ENCODE measurements at regions not wholly inside any gene's neighbourhood (a gene's known extent, or its start where the extent isn't known, plus 50 kb on each side); places are given as distances from the start of the nearest gene placed in this dataset.

DNA sequence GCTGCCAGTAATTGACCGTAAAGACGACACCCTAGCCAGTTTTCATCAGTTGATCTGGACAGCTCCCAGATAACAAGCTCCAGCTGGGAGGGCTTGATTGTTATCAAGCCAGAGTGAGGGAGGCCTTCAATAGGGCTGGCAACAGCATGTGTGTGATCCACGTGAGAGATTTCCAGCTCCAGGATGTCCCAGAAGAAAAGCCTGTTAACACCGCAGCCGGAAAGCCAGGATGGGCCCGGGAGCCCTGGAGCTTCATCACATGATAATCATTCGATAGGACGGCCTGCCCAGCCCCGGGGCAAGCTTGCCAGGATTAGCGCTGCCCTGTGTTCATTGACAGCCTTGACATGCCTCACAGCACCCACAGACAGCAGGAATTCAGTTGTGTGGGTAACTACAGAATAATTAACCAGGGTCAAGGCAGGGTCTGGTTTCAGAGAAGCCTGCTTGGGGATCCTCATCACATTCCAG lies 182.5 kb downstream of the C1D start:
- Histone ChIP-seq H3K27ac (ENCODE audit: low read depth, low read length) (no peak overlapping the region), H3K9me3 (ENCODE audit: control insufficient read depth in 1 of 2, insufficient read depth in 1 of 2, low read depth in 1 of 2, low read length in 2 of 2) (no peaks in the 10 kb centered on the region), H3K9me2 (ENCODE audit: insufficient read depth) (no peaks in the 10 kb centered on the region), H3K9ac (ENCODE audit: low read length) (no peak overlapping the region), H3K79me2 (ENCODE audit: insufficient read depth, low read length) (no peaks in the 10 kb centered on the region), H3K4me1 (ENCODE audit: control insufficient read depth in 1 of 2, insufficient read depth in 2 of 2, low read length in 2 of 2) (no peaks in the 10 kb centered on the region), H3K36me3 (ENCODE audit: control insufficient read depth in 1 of 2, insufficient read depth in 2 of 2, low read length in 2 of 2) (no peaks in the 10 kb centered on the region), H4K20me1 (ENCODE audit: insufficient read depth) (no peaks in the 10 kb centered on the region), H3K4me3 (replicated peaks in 1 of 2; ENCODE audit: low read depth in 1 of 2, low read length in 2 of 2) (no peak overlapping the region), H2AFZ (ENCODE audit: low read depth, low read length, poor library complexity, severe bottlenecking) (no peak overlapping the region), H3K27me3 (ENCODE audit: insufficient read depth, low read length) (peaks cover 12% of the 10 kb centered on the region; the same call in 1 of the 2 replicates), H3K4me2 (ENCODE audit: low read length) (no peak overlapping the region)
- BruUV-seq (replicated peaks), result no TSS peak
- intact Hi-C loops (cut with micrococcal nuclease), result no loop called here
- TF ChIP-seq POLR2AphosphoS5 (IDR thresholded peaks at IDR 0.05; ENCODE audit: low read depth, low read length) (no peak), EZH2 (IDR thresholded peaks at IDR 0.05) (no peak), REST (IDR thresholded peaks at IDR 0.05; ENCODE audit: low read depth) (no peak), CTCF (IDR thresholded peaks at IDR 0.05 in 2 of 3, conservative IDR thresholded peaks at IDR 0.05 in 1 of 3; ENCODE audit: borderline replicate concordance in 1 of 3, insufficient read depth in 1 of 3, low read depth in 2 of 3, low read length in 2 of 3) (no peak), ZBTB33 (IDR thresholded peaks at IDR 0.05; ENCODE audit: extremely low read depth, insufficient replicate concordance, low read length) (no peak), POLR2A (IDR thresholded peaks at IDR 0.05; ENCODE audit: borderline replicate concordance, extremely low read depth, insufficient read depth, insufficient read length) (no peak), RAD21 (IDR thresholded peaks at IDR 0.05; ENCODE audit: low read depth) (no peak), SRF (IDR thresholded peaks at IDR 0.05; ENCODE audit: low read depth) (no peak), YY1 (IDR thresholded peaks at IDR 0.05; ENCODE audit: extremely low read depth, insufficient replicate concordance, low read depth, low read length) (no peak), ZNF274 (IDR thresholded peaks at IDR 0.05; ENCODE audit: low read depth, low read length) (no peak), MAX (IDR thresholded peaks at IDR 0.05) (no peak), JUND (IDR thresholded peaks at IDR 0.05) (no peak), EZH2phosphoT487 (IDR thresholded peaks at IDR 0.05; ENCODE audit: borderline replicate concordance) (no peak), CBX3 (IDR thresholded peaks at IDR 0.05; ENCODE audit: low read depth) (no peak)
- TF ChIP-seq, protein P1, sequence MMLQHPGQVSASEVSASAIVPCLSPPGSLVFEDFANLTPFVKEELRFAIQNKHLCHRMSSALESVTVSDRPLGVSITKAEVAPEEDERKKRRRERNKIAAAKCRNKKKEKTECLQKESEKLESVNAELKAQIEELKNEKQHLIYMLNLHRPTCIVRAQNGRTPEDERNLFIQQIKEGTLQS (IDR thresholded peaks at IDR 0.05), result no peak
- no peak for DNase-seq (ENCODE audit: low read depth, low spot score)
- RAD21 ChIA-PET (ENCODE audit: low non-redundant PET in 1 of 2, low total read pairs in 2 of 2, uncharacterized antibody in 2 of 2, unreplicated experiment in 2 of 2), result no interaction called here
- no peak for ATAC-seq
- POLR2A ChIA-PET, result no interaction called here
- CTCF ChIA-PET, result no interaction called here

Data from HCT116 (cell line).